Loucy (cell line): ENCODE measurements at regions not wholly inside any gene's neighbourhood (a gene's known extent, or its start where the extent isn't known, plus 50 kb on each side); places are given as distances from the start of the nearest gene placed in this dataset.

Source experiments
- H2AFZ ChIP-seq: fragments of 200-600 bp; sonication (generic); 2 replicates; pipeline ENCODE4 v1.6.0; 2016; ENCODE audit warnings: antibody characterized with exemption, mild to moderate bottlenecking, low read length, moderate library complexity
- H3F3A ChIP-seq: fragments of 200-600 bp; 2 replicates; pipeline ENCODE4 v1.6.0; 2016; ENCODE audit warnings: antibody characterized with exemption, low read depth, mild to moderate bottlenecking
- H3K27me3 ChIP-seq: fragments of 200-600 bp; sonication (generic); 2 replicates; pipeline ENCODE4 v1.6.1; 2014; ENCODE audit warnings: low read length, mild to moderate bottlenecking; ENCODE audit not compliant: insufficient read depth, poor library complexity, severe bottlenecking
- H3K36me3 ChIP-seq: fragments of 200-600 bp; sonication (generic); 2 replicates; pipeline ENCODE4 v1.6.1; 2016; ENCODE audit warnings: low read length; ENCODE audit not compliant: insufficient read depth
- H3K4me1 ChIP-seq: fragments of 200-600 bp; sonication (generic); 2 replicates; pipeline ENCODE4 v1.5.1; 2014; ENCODE audit warnings: low read length, mild to moderate bottlenecking; ENCODE audit not compliant: insufficient read depth, poor library complexity, severe bottlenecking
- H3K4me2 ChIP-seq: fragments of 200-600 bp; sonication (generic); 2 replicates; pipeline ENCODE4 v1.6.0; 2014; ENCODE audit warnings: antibody characterized with exemption, low read length, low read depth, mild to moderate bottlenecking; ENCODE audit not compliant: poor library complexity, severe bottlenecking
- H3K4me3 ChIP-seq: fragments of 200-600 bp; sonication (generic); 2 replicates; pipeline ENCODE4 v1.5.1; 2014; ENCODE audit warnings: low read length, mild to moderate bottlenecking, mixed read lengths; ENCODE audit not compliant: poor library complexity, severe bottlenecking
- H3K79me2 ChIP-seq: fragments of 200-600 bp; sonication (generic); 2 replicates; pipeline ENCODE4 v1.6.1; 2014; ENCODE audit warnings: low read length; ENCODE audit not compliant: insufficient read depth
- H3K9ac ChIP-seq: fragments of 200-600 bp; sonication (generic); 2 replicates; pipeline ENCODE4 v1.6.0; 2014; ENCODE audit warnings: mild to moderate bottlenecking, low read depth, low read length, moderate library complexity; ENCODE audit not compliant: poor library complexity, severe bottlenecking
- H3K9me2 ChIP-seq: fragments of 200-600 bp; sonication (generic); replicated peaks from 2 replicates; pipeline ENCODE4 v1.6.1; 2016; ENCODE audit warnings: low read depth, low read length, mixed read lengths
- H3K9me3 ChIP-seq: fragments of 200-600 bp; sonication (generic); 2 replicates; pipeline ENCODE4 v1.6.1; 2014; ENCODE audit warnings: mild to moderate bottlenecking, antibody characterized with exemption, low read length, low read depth; ENCODE audit not compliant: insufficient read depth
- H4K20me1 ChIP-seq: fragments of 200-600 bp; sonication (generic); 2 replicates; pipeline ENCODE4 v1.6.0; 2014; ENCODE audit warnings: antibody characterized with exemption, low read length, mild to moderate bottlenecking; ENCODE audit not compliant: insufficient read depth, poor library complexity, severe bottlenecking
- CTCF ChIP-seq: fragments of 200-600 bp; sonication (generic); conservative IDR thresholded peaks from 2 replicates; pipeline ENCODE4 v1.5.1; 2014; ENCODE audit warnings: mild to moderate bottlenecking, antibody characterized with exemption, low read length
- EZH2phosphoT487 ChIP-seq: fragments of 200-600 bp; IDR thresholded peaks from 2 replicates; pipeline ENCODE4 v1.6.1; 2018; ENCODE audit warnings: antibody characterized with exemption, mild to moderate bottlenecking, moderate library complexity, borderline replicate concordance

GRCh38 chr9:100848726-100849125 is 179.8 kb upstream of the PLPPR1 start:
- no peaks in the 10 kb centered on the region for H3K79me2 ChIP-seq
- no peaks in the 10 kb centered on the region for H3F3A ChIP-seq
- H4K20me1 ChIP-seq: no peaks in the 10 kb centered on the region
- H3K4me1 ChIP-seq: no peaks in the 10 kb centered on the region
- no peak overlapping the region for H2AFZ ChIP-seq
- H3K4me3 ChIP-seq: no peak overlapping the region
- no peaks in the 10 kb centered on the region for H3K36me3 ChIP-seq
- no peaks in the 10 kb centered on the region for H3K27me3 ChIP-seq
- TF ChIP-seq EZH2phosphoT487: no peak
- H3K9me2 ChIP-seq: no peaks in the 10 kb centered on the region
- H3K9ac ChIP-seq: no peak overlapping the region
- no peak overlapping the region for H3K4me2 ChIP-seq
- no peaks in the 10 kb centered on the region for H3K9me3 ChIP-seq

GRCh38 chr9:100852088-100852487 is 176.4 kb upstream of the PLPPR1 start:
- Histone ChIP-seq H3K4me1 (no peaks in the 10 kb centered on the region), H3K36me3 (no peaks in the 10 kb centered on the region), H3K9me2 (no peaks in the 10 kb centered on the region), H3K9ac (no peak overlapping the region), H3F3A (no peaks in the 10 kb centered on the region), H3K4me3 (no peak overlapping the region), H2AFZ (no peak overlapping the region), H3K79me2 (no peaks in the 10 kb centered on the region), H4K20me1 (no peaks in the 10 kb centered on the region), H3K4me2 (no peak overlapping the region), H3K27me3 (no peaks in the 10 kb centered on the region), H3K9me3 (no peaks in the 10 kb centered on the region)
- no peak for TF ChIP-seq CTCF
- TF ChIP-seq EZH2phosphoT487: no peak

- no peak overlapping the region for H2AFZ ChIP-seq
- H4K20me1 ChIP-seq: no peaks in the 10 kb centered on the region
- no peaks in the 10 kb centered on the region for H3K4me1 ChIP-seq
- no peaks in the 10 kb centered on the region for H3K79me2 ChIP-seq
- no peak overlapping the region for H3K9ac ChIP-seq
- no peaks in the 10 kb centered on the region for H3K36me3 ChIP-seq
- H3K4me3 ChIP-seq: no peak overlapping the region
- no peaks in the 10 kb centered on the region for H3K9me3 ChIP-seq
- no peaks in the 10 kb centered on the region for H3K27me3 ChIP-seq
- no peak overlapping the region for H3K4me2 ChIP-seq
- no peaks in the 10 kb centered on the region for H3F3A ChIP-seq
- no peaks in the 10 kb centered on the region for H3K9me2 ChIP-seq
- TF ChIP-seq CTCF (no peak), EZH2phosphoT487 (no peak)
Observed at GRCh38 chr9:100856238-100856637, 172.3 kb upstream of the PLPPR1 start.

- H3K4me2 ChIP-seq: no peak overlapping the region
Observed at GRCh38 chr9:100865111-100865510, 163.4 kb upstream of the PLPPR1 start.

More at GRCh38 chr9:100865111-100865510, 163.4 kb upstream of the PLPPR1 start:
- no peak for TF ChIP-seq EZH2phosphoT487
- TF ChIP-seq CTCF: no peak
- Histone ChIP-seq H3F3A (no peaks in the 10 kb centered on the region), H3K9me2 (no peaks in the 10 kb centered on the region), H2AFZ (no peak overlapping the region), H4K20me1 (no peaks in the 10 kb centered on the region), H3K9me3 (no peaks in the 10 kb centered on the region), H3K36me3 (no peaks in the 10 kb centered on the region), H3K27me3 (no peaks in the 10 kb centered on the region), H3K4me3 (no peak overlapping the region), H3K79me2 (no peaks in the 10 kb centered on the region), H3K4me1 (no peaks in the 10 kb centered on the region), H3K9ac (no peak overlapping the region)
